ENCODE measurements at regions not wholly inside any gene's neighbourhood (a gene's known extent, or its start where the extent isn't known, plus 50 kb on each side); places are given as distances from the start of the nearest gene placed in this dataset.

GRCh38 chr10:20698837-20699236 lies 198.3 kb downstream of the NEBL start:
- TF ChIP-seq CTCF (IDR thresholded peaks at IDR 0.05), result no peak
- TF ChIP-seq POLR2A (IDR thresholded peaks at IDR 0.05), result no peak
